ENCODE measurements at regions not wholly inside any gene's neighbourhood (a gene's known extent, or its start where the extent isn't known, plus 50 kb on each side); places are given as distances from the start of the nearest gene placed in this dataset.

- no peak overlapping the region for H3K4me2 ChIP-seq (ENCODE audit: low read length)
- no peak overlapping the region for H3K27ac ChIP-seq (ENCODE audit: low read depth, low read length)
- no peak overlapping the region for H4K91ac ChIP-seq (ENCODE audit: low read depth, low read length)
- H3K4me3 ChIP-seq (ENCODE audit: low read depth, low read length) = peak overlapping the region; percentile 31
- no peak for DNase-seq
- H2BK5ac ChIP-seq (ENCODE audit: low read depth, low read length, poor library complexity) = no peak overlapping the region
- no peaks in the 10 kb centered on the region for H3K36me3 ChIP-seq (ENCODE audit: control insufficient read depth in 1 of 2, insufficient read depth in 2 of 2, low read length in 2 of 2)
- no peak overlapping the region for H3K23ac ChIP-seq (ENCODE audit: low read length)
- no peak overlapping the region for H2AFZ ChIP-seq (ENCODE audit: insufficient read depth, low read length, poor library complexity)
- H2BK12ac ChIP-seq (ENCODE audit: low read length) = no peak overlapping the region
- H2BK120ac ChIP-seq (ENCODE audit: insufficient read depth, low read length, poor library complexity) = no peak overlapping the region
- peaks cover 4% of the 10 kb centered on the region for H3K9me3 ChIP-seq (ENCODE audit: insufficient read depth, low read depth, low read length)
- no peak overlapping the region for H2AK5ac ChIP-seq (ENCODE audit: low read length)
- H4K12ac ChIP-seq (ENCODE audit: low read depth, low read length) = no peak overlapping the region
- no peaks in the 10 kb centered on the region for H3K27me3 ChIP-seq (ENCODE audit: insufficient read depth, low read length)
- no peak overlapping the region for H3K9ac ChIP-seq (ENCODE audit: low read length)
- no peak overlapping the region for H3K18ac ChIP-seq (ENCODE audit: low read length)
- H3K4me1 ChIP-seq (ENCODE audit: control insufficient read depth in 1 of 2, insufficient read depth in 2 of 2, low read length in 2 of 2) = no peaks in the 10 kb centered on the region
- no peak overlapping the region for H3K4ac ChIP-seq (ENCODE audit: low read depth, low read length)
- H3K79me2 ChIP-seq (ENCODE audit: control insufficient read depth, insufficient read depth, low read length, poor library complexity) = no peaks in the 10 kb centered on the region
- WGBS (ENCODE audit: extremely low coverage, insufficient coverage, insufficient read length) = no CpG with 5 or more reads among the region's 10 CpGs
- no peak overlapping the region for H3K14ac ChIP-seq (ENCODE audit: low read length)
- H4K8ac ChIP-seq (ENCODE audit: low read depth, low read length) = no peak overlapping the region
- no peaks in the 10 kb centered on the region for H3K79me1 ChIP-seq (ENCODE audit: low read length)
These were observed 64.9 kb upstream of the SYT6 start for GRCh38 chr1:114218361-114219171.

GRCh38 chr1:114216431-114217173 is 62.9 kb upstream of the SYT6 start:
- no peak overlapping the region for H3K27ac ChIP-seq (ENCODE audit: low read depth, low read length)
- no peak overlapping the region for H4K8ac ChIP-seq (ENCODE audit: low read depth, low read length)
- no peaks in the 10 kb centered on the region for H3K79me1 ChIP-seq (ENCODE audit: low read length)
- no peak overlapping the region for H3K4ac ChIP-seq (ENCODE audit: low read depth, low read length)
- H3K9ac ChIP-seq (ENCODE audit: low read length) = no peak overlapping the region
- H4K91ac ChIP-seq (ENCODE audit: low read depth, low read length) = no peak overlapping the region
- H2BK120ac ChIP-seq (ENCODE audit: insufficient read depth, low read length, poor library complexity) = no peak overlapping the region
- H3K27me3 ChIP-seq (ENCODE audit: insufficient read depth, low read length) = no peaks in the 10 kb centered on the region
- H3K36me3 ChIP-seq (ENCODE audit: control insufficient read depth in 1 of 2, insufficient read depth in 2 of 2, low read length in 2 of 2) = no peaks in the 10 kb centered on the region
- H2AFZ ChIP-seq (ENCODE audit: insufficient read depth, low read length, poor library complexity) = no peak overlapping the region
- H3K23ac ChIP-seq (ENCODE audit: low read length) = no peak overlapping the region
- no peak overlapping the region for H3K4me2 ChIP-seq (ENCODE audit: low read length)
- H3K9me3 ChIP-seq (ENCODE audit: insufficient read depth, low read depth, low read length) = peaks cover 4% of the 10 kb centered on the region
- no peaks in the 10 kb centered on the region for H3K4me1 ChIP-seq (ENCODE audit: control insufficient read depth in 1 of 2, insufficient read depth in 2 of 2, low read length in 2 of 2)
- no peak overlapping the region for H2AK5ac ChIP-seq (ENCODE audit: low read length)
- no CpG with 5 or more reads among the region's 11 CpGs for WGBS (ENCODE audit: extremely low coverage, insufficient coverage, insufficient read length)
- no peak overlapping the region for H3K18ac ChIP-seq (ENCODE audit: low read length)
- no peak overlapping the region for H2BK5ac ChIP-seq (ENCODE audit: low read depth, low read length, poor library complexity)
- H4K12ac ChIP-seq (ENCODE audit: low read depth, low read length) = no peak overlapping the region
- no peak overlapping the region for H3K14ac ChIP-seq (ENCODE audit: low read length)
- no peak overlapping the region for H2BK12ac ChIP-seq (ENCODE audit: low read length)
- DNase-seq = peak; percentile 51 to 79
- no peaks in the 10 kb centered on the region for H3K79me2 ChIP-seq (ENCODE audit: control insufficient read depth, insufficient read depth, low read length, poor library complexity)
- H3K4me3 ChIP-seq (ENCODE audit: low read depth, low read length) = no peak overlapping the region

GRCh38 chr1:114215436-114215835 is 61.8 kb upstream of the SYT6 start:
- Histone ChIP-seq H3K79me1 (ENCODE audit: low read length) (no peaks in the 10 kb centered on the region), H3K4me3 (ENCODE audit: low read depth, low read length) (no peak overlapping the region), H3K23ac (ENCODE audit: low read length) (no peak overlapping the region), H3K18ac (ENCODE audit: low read length) (no peak overlapping the region), H2BK5ac (ENCODE audit: low read depth, low read length, poor library complexity) (no peak overlapping the region), H3K4me2 (ENCODE audit: low read length) (no peak overlapping the region), H2AK5ac (ENCODE audit: low read length) (no peak overlapping the region), H3K9me3 (ENCODE audit: insufficient read depth, low read depth, low read length) (peaks cover 4% of the 10 kb centered on the region), H3K79me2 (ENCODE audit: control insufficient read depth, insufficient read depth, low read length, poor library complexity) (no peaks in the 10 kb centered on the region), H3K27me3 (ENCODE audit: insufficient read depth, low read length) (no peaks in the 10 kb centered on the region), H4K91ac (ENCODE audit: low read depth, low read length) (no peak overlapping the region), H3K9ac (ENCODE audit: low read length) (no peak overlapping the region), H2AFZ (ENCODE audit: insufficient read depth, low read length, poor library complexity) (no peak overlapping the region), H2BK12ac (ENCODE audit: low read length) (no peak overlapping the region), H4K8ac (ENCODE audit: low read depth, low read length) (no peak overlapping the region), H3K4me1 (ENCODE audit: control insufficient read depth in 1 of 2, insufficient read depth in 2 of 2, low read length in 2 of 2) (no peaks in the 10 kb centered on the region), H2BK120ac (ENCODE audit: insufficient read depth, low read length, poor library complexity) (no peak overlapping the region), H3K36me3 (ENCODE audit: control insufficient read depth in 1 of 2, insufficient read depth in 2 of 2, low read length in 2 of 2) (no peaks in the 10 kb centered on the region), H3K4ac (ENCODE audit: low read depth, low read length) (no peak overlapping the region), H3K27ac (ENCODE audit: low read depth, low read length) (no peak overlapping the region), H3K14ac (ENCODE audit: low read length) (no peak overlapping the region), H4K12ac (ENCODE audit: low read depth, low read length) (no peak overlapping the region)
- WGBS (ENCODE audit: extremely low coverage, insufficient coverage, insufficient read length) = no CpG with 5 or more reads among the region's 4 CpGs
- no peak for DNase-seq

- Histone ChIP-seq H3K9ac (ENCODE audit: low read length) (no peak overlapping the region), H3K9me3 (ENCODE audit: insufficient read depth, low read depth, low read length) (peaks cover 4% of the 10 kb centered on the region), H3K14ac (ENCODE audit: low read length) (no peak overlapping the region), H3K4me3 (ENCODE audit: low read depth, low read length) (no peak overlapping the region), H2BK5ac (ENCODE audit: low read depth, low read length, poor library complexity) (no peak overlapping the region), H3K23ac (ENCODE audit: low read length) (no peak overlapping the region), H4K12ac (ENCODE audit: low read depth, low read length) (no peak overlapping the region), H3K27me3 (ENCODE audit: insufficient read depth, low read length) (no peaks in the 10 kb centered on the region), H2AFZ (ENCODE audit: insufficient read depth, low read length, poor library complexity) (no peak overlapping the region), H2BK12ac (ENCODE audit: low read length) (no peak overlapping the region), H3K27ac (ENCODE audit: low read depth, low read length) (no peak overlapping the region), H2BK120ac (ENCODE audit: insufficient read depth, low read length, poor library complexity) (no peak overlapping the region), H3K4me2 (ENCODE audit: low read length) (no peak overlapping the region), H2AK5ac (ENCODE audit: low read length) (no peak overlapping the region), H3K36me3 (ENCODE audit: control insufficient read depth in 1 of 2, insufficient read depth in 2 of 2, low read length in 2 of 2) (no peaks in the 10 kb centered on the region), H4K91ac (ENCODE audit: low read depth, low read length) (no peak overlapping the region), H3K4me1 (ENCODE audit: control insufficient read depth in 1 of 2, insufficient read depth in 2 of 2, low read length in 2 of 2) (no peaks in the 10 kb centered on the region), H4K8ac (ENCODE audit: low read depth, low read length) (no peak overlapping the region), H3K18ac (ENCODE audit: low read length) (no peak overlapping the region), H3K4ac (ENCODE audit: low read depth, low read length) (no peak overlapping the region), H3K79me2 (ENCODE audit: control insufficient read depth, insufficient read depth, low read length, poor library complexity) (no peaks in the 10 kb centered on the region), H3K79me1 (ENCODE audit: low read length) (no peaks in the 10 kb centered on the region)
- no CpG with 5 or more reads among the region's 1 CpG for WGBS (ENCODE audit: extremely low coverage, insufficient coverage, insufficient read length)
- DNase-seq = no peak
These were observed 60.3 kb upstream of the SYT6 start for GRCh38 chr1:114214016-114214415.

Measured in trophoblast cell (in vitro differentiated cells and primary cell).